ENCODE measurements at regions not wholly inside any gene's neighbourhood (a gene's known extent, or its start where the extent isn't known, plus 50 kb on each side); places are given as distances from the start of the nearest gene placed in this dataset.
A peak's percentile ranks its signal among the peaks of the same experiment; 100 is the strongest.

DNA sequence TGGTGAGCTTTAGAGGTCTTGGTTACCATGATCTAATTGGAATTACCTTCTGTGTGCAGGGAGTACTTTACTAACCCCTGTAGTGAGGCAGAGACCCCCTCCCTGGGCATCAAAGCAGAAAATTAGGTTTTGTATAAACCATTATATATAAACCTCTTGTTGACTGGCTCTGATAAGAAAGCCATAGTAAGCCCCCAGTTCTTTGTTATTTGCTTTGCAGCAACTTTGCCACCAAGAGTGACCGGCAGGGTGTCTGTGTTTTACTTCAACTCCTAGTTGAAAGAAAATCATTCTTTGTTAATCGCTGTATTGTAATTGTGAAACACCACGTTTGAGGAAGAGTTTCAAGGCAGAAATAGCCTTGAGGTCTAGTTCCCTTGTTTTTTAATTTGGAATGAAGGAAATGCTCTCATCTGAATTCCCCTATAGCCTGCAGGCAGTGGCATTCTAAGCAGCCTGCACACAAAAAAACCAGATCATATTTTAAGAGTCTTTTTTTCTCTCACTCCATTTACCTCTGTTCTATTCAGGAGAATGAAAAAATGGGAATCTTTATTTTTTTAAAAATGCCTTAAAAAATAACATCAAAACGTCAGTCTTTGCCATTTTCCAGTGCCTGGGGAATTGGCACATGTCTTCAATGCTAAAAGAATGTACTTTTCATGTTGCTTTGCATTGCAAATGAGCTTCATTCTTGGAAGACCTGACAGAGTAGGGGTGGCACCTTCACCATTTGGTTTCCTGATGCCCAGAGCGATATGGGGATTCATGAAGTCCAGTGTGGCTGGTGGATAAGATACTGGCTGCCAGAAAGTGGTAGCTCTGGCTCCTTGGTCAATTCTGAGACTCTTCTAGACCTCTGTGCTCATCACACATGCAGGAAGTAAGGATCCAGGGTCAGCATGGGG is 338.1 kb downstream of the SLC4A3 start:
- H3K9ac ChIP-seq (ENCODE audit: low read depth, low read length) = no peak overlapping the region
- H3K36me3 ChIP-seq (ENCODE audit: insufficient read depth, low read depth, low read length) = no peaks in the 10 kb centered on the region
- H3K9me3 ChIP-seq (ENCODE audit: insufficient read depth, low read depth, low read length) = no peaks in the 10 kb centered on the region
- no peak overlapping the region for H3K27ac ChIP-seq (ENCODE audit: low read length)
- H3K27me3 ChIP-seq (ENCODE audit: insufficient read depth, low read length) = peaks cover 50% of the 10 kb centered on the region
- peak overlapping the region; percentile 32; the same call in 1 of the 2 replicates for H3K4me3 ChIP-seq (ENCODE audit: low read length)
- H3K4me1 ChIP-seq (ENCODE audit: insufficient read depth, low read length) = peaks cover 29% of the 10 kb centered on the region

- no peaks in the 10 kb centered on the region for H3K36me3 ChIP-seq (ENCODE audit: insufficient read depth, low read depth, low read length)
- H3K27ac ChIP-seq (ENCODE audit: low read length) = no peak overlapping the region
- no peak overlapping the region for H3K4me3 ChIP-seq (ENCODE audit: low read length)
- H3K4me1 ChIP-seq (ENCODE audit: insufficient read depth, low read length) = peaks cover 25% of the 10 kb centered on the region
- no peak overlapping the region for H3K9ac ChIP-seq (ENCODE audit: low read depth, low read length)
- H3K27me3 ChIP-seq (ENCODE audit: insufficient read depth, low read length) = peaks cover 39% of the 10 kb centered on the region
- no peaks in the 10 kb centered on the region for H3K9me3 ChIP-seq (ENCODE audit: insufficient read depth, low read depth, low read length)
Observed at GRCh38 chr2:219967247-219968245, 340.1 kb downstream of the SLC4A3 start.

DNA sequence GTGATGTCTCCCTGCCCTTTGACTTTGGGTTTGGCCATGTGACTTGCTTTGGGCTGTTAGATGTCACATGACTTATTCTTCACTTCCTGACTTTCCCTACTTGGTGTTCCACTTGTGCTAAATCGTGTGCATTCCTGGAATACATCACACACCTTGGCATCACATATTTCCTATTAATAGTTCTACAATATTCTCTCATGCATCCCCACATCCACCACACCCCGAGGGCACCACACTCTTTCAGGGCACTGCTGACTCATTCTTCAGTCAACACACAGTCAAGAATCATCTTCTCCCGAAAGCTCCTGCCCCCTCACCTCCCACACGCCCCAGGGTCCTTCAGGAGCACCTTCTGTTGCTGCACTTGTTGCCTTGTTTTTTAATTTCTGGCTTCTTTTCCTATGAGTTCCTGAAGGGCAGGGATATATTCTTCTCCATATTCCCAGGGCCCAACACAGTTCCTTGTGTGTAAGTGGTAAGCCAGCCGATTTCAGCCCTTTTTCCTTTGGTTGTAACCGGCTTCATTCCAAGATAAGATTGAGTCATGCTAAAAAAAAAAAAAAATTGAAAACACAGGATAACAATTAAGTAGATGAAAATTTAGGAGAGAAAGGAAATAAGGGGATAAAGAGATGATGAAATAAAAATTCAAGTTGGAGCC is 341.4 kb downstream of the SLC4A3 start:
- Histone ChIP-seq H3K4me1 (ENCODE audit: insufficient read depth, low read length) (peaks cover 25% of the 10 kb centered on the region), H3K9me3 (ENCODE audit: insufficient read depth, low read depth, low read length) (no peaks in the 10 kb centered on the region), H3K4me3 (ENCODE audit: low read length) (no peak overlapping the region), H3K27ac (ENCODE audit: low read length) (no peak overlapping the region), H3K9ac (ENCODE audit: low read depth, low read length) (no peak overlapping the region), H3K36me3 (ENCODE audit: insufficient read depth, low read depth, low read length) (no peaks in the 10 kb centered on the region), H3K27me3 (ENCODE audit: insufficient read depth, low read length) (peaks cover 26% of the 10 kb centered on the region)

DNA sequence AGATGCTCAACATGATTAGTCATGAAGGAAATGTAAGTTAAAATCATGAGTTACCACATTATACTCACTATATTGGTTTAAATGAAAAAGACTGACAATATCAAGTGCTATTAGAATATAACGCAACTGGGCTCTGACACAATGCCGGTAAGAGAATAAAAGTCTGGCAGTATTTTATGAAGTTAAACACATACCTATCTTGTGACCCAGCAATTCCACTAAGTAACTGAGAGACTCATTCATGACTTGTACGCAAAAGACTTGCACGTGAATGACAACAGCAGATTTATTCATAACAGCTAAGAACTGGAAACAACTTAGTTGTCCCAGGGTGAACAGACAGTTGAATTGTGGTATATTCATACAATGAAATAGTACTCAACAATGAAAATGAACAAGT is 342.1 kb downstream of the SLC4A3 start:
- H3K27ac ChIP-seq (ENCODE audit: low read length) = no peak overlapping the region
- peaks cover 19% of the 10 kb centered on the region for H3K27me3 ChIP-seq (ENCODE audit: insufficient read depth, low read length)
- no peaks in the 10 kb centered on the region for H3K9me3 ChIP-seq (ENCODE audit: insufficient read depth, low read depth, low read length)
- peaks cover 23% of the 10 kb centered on the region for H3K4me1 ChIP-seq (ENCODE audit: insufficient read depth, low read length)
- H3K36me3 ChIP-seq (ENCODE audit: insufficient read depth, low read depth, low read length) = no peaks in the 10 kb centered on the region
- H3K9ac ChIP-seq (ENCODE audit: low read depth, low read length) = no peak overlapping the region
- H3K4me3 ChIP-seq (ENCODE audit: low read length) = no peak overlapping the region

DNA sequence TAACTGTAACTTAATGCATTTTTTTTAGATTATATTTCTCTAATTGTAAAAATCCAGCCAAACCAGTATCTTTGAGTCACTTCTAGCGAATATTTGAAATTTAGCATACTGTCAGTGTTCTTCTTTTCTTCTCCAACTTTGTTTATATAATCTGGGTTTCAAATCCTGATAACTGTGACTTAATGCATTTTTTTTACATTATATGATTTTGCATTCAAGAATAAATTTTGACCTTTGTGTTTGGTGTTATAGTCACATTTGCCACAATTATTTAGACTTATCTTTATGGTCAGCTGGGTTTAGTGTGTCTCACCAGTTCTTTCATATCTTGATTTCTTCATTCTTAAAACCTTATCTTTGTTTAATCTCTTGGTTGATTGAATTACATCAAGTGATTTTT is 345.7 kb downstream of the SLC4A3 start:
- H3K27ac ChIP-seq (ENCODE audit: low read length) = no peak overlapping the region
- no peaks in the 10 kb centered on the region for H3K4me1 ChIP-seq (ENCODE audit: insufficient read depth, low read length)
- no peaks in the 10 kb centered on the region for H3K27me3 ChIP-seq (ENCODE audit: insufficient read depth, low read length)
- no peak overlapping the region for H3K4me3 ChIP-seq (ENCODE audit: low read length)
- no peaks in the 10 kb centered on the region for H3K9me3 ChIP-seq (ENCODE audit: insufficient read depth, low read depth, low read length)
- no peaks in the 10 kb centered on the region for H3K36me3 ChIP-seq (ENCODE audit: insufficient read depth, low read depth, low read length)
- H3K9ac ChIP-seq (ENCODE audit: low read depth, low read length) = no peak overlapping the region

GRCh38 chr2:219976871-219977270 is 349.4 kb downstream of the SLC4A3 start:
- no peak overlapping the region for H3K9ac ChIP-seq (ENCODE audit: low read depth, low read length)
- no peaks in the 10 kb centered on the region for H3K27me3 ChIP-seq (ENCODE audit: insufficient read depth, low read length)
- no peak overlapping the region for H3K4me3 ChIP-seq (ENCODE audit: low read length)
- H3K36me3 ChIP-seq (ENCODE audit: insufficient read depth, low read depth, low read length) = no peaks in the 10 kb centered on the region
- no peaks in the 10 kb centered on the region for H3K4me1 ChIP-seq (ENCODE audit: insufficient read depth, low read length)
- H3K9me3 ChIP-seq (ENCODE audit: insufficient read depth, low read depth, low read length) = no peaks in the 10 kb centered on the region
- no peak overlapping the region for H3K27ac ChIP-seq (ENCODE audit: low read length)

DNA sequence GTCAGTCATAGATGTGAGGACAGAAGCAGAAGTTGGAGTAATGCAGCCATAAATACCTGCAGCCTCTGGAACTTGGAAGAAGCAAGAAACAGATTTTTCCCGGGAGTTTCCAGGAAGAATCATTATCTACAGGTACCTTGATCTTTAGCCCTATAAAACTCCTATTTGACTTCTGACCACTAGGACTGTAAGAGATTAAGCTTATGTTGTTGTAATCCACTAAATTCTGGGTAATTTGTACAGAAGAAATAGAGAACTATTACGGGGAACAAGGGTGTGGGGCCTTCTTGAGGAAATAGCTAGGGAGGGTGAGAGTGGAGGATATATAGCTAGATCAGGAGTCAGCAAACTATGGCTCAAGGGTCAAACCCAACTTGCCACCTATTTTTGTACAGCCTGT is 353.2 kb downstream of the SLC4A3 start:
- Histone ChIP-seq H3K9me3 (ENCODE audit: insufficient read depth, low read depth, low read length) (no peaks in the 10 kb centered on the region), H3K4me1 (ENCODE audit: insufficient read depth, low read length) (no peaks in the 10 kb centered on the region), H3K27ac (ENCODE audit: low read length) (no peak overlapping the region)

GRCh38 chr2:219983836-219984235 is 356.4 kb downstream of the SLC4A3 start:
- H3K9ac ChIP-seq (ENCODE audit: low read depth, low read length) = no peak overlapping the region
- no peak overlapping the region for H3K4me3 ChIP-seq (ENCODE audit: low read length)
- H3K4me1 ChIP-seq (ENCODE audit: insufficient read depth, low read length) = no peaks in the 10 kb centered on the region
- H3K27ac ChIP-seq (ENCODE audit: low read length) = no peak overlapping the region
- no peaks in the 10 kb centered on the region for H3K27me3 ChIP-seq (ENCODE audit: insufficient read depth, low read length)
- no peaks in the 10 kb centered on the region for H3K36me3 ChIP-seq (ENCODE audit: insufficient read depth, low read depth, low read length)
- no peaks in the 10 kb centered on the region for H3K9me3 ChIP-seq (ENCODE audit: insufficient read depth, low read depth, low read length)

More for the DNA sequence above, 353.2 kb downstream of the SLC4A3 start:
- no peaks in the 10 kb centered on the region for H3K27me3 ChIP-seq (ENCODE audit: insufficient read depth, low read length)
- no peak overlapping the region for H3K4me3 ChIP-seq (ENCODE audit: low read length)
- no peak overlapping the region for H3K9ac ChIP-seq (ENCODE audit: low read depth, low read length)
- H3K36me3 ChIP-seq (ENCODE audit: insufficient read depth, low read depth, low read length) = no peaks in the 10 kb centered on the region

- no peak overlapping the region for H3K27ac ChIP-seq (ENCODE audit: low read length)
- no peaks in the 10 kb centered on the region for H3K9me3 ChIP-seq (ENCODE audit: insufficient read depth, low read depth, low read length)
- H3K4me3 ChIP-seq (ENCODE audit: low read length) = no peak overlapping the region
- 0 out of 2 replicates have a peak, but pooled peaks cover 4% of the 10 kb centered on the region for H3K4me1 ChIP-seq (ENCODE audit: insufficient read depth, low read length)
- no peaks in the 10 kb centered on the region for H3K36me3 ChIP-seq (ENCODE audit: insufficient read depth, low read depth, low read length)
- no peak overlapping the region for H3K9ac ChIP-seq (ENCODE audit: low read depth, low read length)
- H3K27me3 ChIP-seq (ENCODE audit: insufficient read depth, low read length) = no peaks in the 10 kb centered on the region
Observed at GRCh38 chr2:219985017-219985416, 357.6 kb downstream of the SLC4A3 start.

- H3K4me1 ChIP-seq (ENCODE audit: insufficient read depth, low read length) = 0 out of 2 replicates have a peak, but pooled peaks cover 4% of the 10 kb centered on the region
- H3K9me3 ChIP-seq (ENCODE audit: insufficient read depth, low read depth, low read length) = no peaks in the 10 kb centered on the region
- no peak overlapping the region for H3K27ac ChIP-seq (ENCODE audit: low read length)
- H3K36me3 ChIP-seq (ENCODE audit: insufficient read depth, low read depth, low read length) = no peaks in the 10 kb centered on the region
- H3K9ac ChIP-seq (ENCODE audit: low read depth, low read length) = no peak overlapping the region
- H3K27me3 ChIP-seq (ENCODE audit: insufficient read depth, low read length) = no peaks in the 10 kb centered on the region
- no peak overlapping the region for H3K4me3 ChIP-seq (ENCODE audit: low read length)
Observed at GRCh38 chr2:219987830-219988229, 360.4 kb downstream of the SLC4A3 start.

DNA sequence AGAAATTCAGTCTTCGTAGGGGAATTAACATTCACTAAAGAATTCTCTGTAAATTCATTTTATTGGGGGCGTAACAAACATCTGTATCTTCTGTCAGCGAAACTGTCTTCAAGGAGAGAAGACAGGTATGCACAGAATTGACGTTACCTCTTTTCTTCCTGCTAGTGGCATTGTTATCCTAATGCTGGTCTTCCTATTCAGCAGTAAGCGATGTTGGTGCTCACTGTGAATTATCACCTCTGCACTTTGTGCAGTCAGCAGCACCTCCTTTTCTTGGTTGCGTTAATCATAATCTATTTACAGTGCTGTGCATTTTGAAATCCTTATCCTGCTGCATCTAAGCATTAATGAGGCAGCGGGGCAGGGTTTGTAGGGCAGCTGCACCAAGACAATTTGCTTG is 362.3 kb downstream of the SLC4A3 start:
- Histone ChIP-seq H3K9me3 (ENCODE audit: insufficient read depth, low read depth, low read length) (no peaks in the 10 kb centered on the region), H3K9ac (ENCODE audit: low read depth, low read length) (no peak overlapping the region), H3K4me3 (ENCODE audit: low read length) (no peak overlapping the region), H3K27me3 (ENCODE audit: insufficient read depth, low read length) (no peaks in the 10 kb centered on the region), H3K36me3 (ENCODE audit: insufficient read depth, low read depth, low read length) (no peaks in the 10 kb centered on the region), H3K27ac (ENCODE audit: low read length) (no peak overlapping the region), H3K4me1 (ENCODE audit: insufficient read depth, low read length) (0 out of 2 replicates have a peak, but pooled peaks cover 4% of the 10 kb centered on the region)
